ENCODE measurements at regions not wholly inside any gene's neighbourhood (a gene's known extent, or its start where the extent isn't known, plus 50 kb on each side); places are given as distances from the start of the nearest gene placed in this dataset.

DNA sequence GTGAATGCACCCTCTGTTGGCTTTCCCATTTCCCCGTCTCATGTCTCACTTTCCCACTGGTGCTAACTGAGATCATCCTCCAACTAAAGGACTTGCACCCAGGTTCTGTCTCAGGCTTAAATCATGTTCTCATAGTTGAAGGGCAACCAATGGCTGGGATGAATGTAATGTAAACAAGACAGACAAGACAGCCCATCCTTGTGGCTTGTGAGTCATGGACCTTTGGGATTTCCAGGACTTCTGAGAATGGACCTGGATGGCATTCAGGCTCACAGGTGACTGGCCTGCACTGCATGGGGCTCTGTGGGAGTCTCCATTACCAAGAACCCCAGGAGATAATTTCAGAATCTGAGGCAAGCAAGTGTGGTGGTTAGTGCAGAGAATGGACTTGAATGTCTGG, 347.5 kb downstream of the HAPSTR1 start:
- TF ChIP-seq, protein P1, sequence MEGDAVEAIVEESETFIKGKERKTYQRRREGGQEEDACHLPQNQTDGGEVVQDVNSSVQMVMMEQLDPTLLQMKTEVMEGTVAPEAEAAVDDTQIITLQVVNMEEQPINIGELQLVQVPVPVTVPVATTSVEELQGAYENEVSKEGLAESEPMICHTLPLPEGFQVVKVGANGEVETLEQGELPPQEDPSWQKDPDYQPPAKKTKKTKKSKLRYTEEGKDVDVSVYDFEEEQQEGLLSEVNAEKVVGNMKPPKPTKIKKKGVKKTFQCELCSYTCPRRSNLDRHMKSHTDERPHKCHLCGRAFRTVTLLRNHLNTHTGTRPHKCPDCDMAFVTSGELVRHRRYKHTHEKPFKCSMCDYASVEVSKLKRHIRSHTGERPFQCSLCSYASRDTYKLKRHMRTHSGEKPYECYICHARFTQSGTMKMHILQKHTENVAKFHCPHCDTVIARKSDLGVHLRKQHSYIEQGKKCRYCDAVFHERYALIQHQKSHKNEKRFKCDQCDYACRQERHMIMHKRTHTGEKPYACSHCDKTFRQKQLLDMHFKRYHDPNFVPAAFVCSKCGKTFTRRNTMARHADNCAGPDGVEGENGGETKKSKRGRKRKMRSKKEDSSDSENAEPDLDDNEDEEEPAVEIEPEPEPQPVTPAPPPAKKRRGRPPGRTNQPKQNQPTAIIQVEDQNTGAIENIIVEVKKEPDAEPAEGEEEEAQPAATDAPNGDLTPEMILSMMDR (IDR thresholded peaks at IDR 0.05; ENCODE audit: low read depth, low read length, poor library complexity, severe bottlenecking) = no peak
- no peak for TF ChIP-seq EZH2phosphoT487 (IDR thresholded peaks at IDR 0.05; ENCODE audit: borderline replicate concordance, low read length)

All from DOHH2 (cell line).